ENCODE measurements at regions not wholly inside any gene's neighbourhood (a gene's known extent, or its start where the extent isn't known, plus 50 kb on each side); places are given as distances from the start of the nearest gene placed in this dataset.
"Not testable (repeated sequence)": the region's sequence is repeated elsewhere in the genome, so short reads cannot be mapped to it uniquely, and the experiment has no call there.

- DNase-seq (ENCODE audit: low read depth) = no peak
These were observed 1198.7 kb downstream of the BRD1 start for GRCh38 chr22:48628891-48629543.

DNA sequence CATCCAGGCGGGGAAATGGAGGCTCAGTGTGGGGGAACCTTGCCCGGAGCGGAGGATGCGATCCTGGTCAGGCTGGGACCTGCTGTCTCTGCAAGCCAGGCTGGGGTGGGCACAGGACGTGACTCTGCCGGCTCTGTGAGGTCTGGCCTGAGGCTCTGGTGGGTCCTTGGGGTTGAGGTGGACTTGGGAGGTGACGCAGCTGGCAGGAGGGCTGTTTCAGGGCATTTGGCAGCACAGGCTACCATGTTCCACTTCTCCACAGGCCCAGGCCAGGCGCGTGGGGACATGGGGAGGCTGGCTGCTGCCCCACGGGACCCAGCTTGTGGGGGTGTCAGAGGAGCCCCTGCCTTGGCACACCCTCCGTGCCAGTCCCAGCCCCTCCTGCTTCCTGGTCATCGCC lies 1199.7 kb downstream of the BRD1 start:
- DNase-seq (ENCODE audit: low read depth) = no peak

GRCh38 chr22:48627203-48627602 lies 1200.5 kb downstream of the BRD1 start:
- no peak for DNase-seq (ENCODE audit: low read depth)

DNA sequence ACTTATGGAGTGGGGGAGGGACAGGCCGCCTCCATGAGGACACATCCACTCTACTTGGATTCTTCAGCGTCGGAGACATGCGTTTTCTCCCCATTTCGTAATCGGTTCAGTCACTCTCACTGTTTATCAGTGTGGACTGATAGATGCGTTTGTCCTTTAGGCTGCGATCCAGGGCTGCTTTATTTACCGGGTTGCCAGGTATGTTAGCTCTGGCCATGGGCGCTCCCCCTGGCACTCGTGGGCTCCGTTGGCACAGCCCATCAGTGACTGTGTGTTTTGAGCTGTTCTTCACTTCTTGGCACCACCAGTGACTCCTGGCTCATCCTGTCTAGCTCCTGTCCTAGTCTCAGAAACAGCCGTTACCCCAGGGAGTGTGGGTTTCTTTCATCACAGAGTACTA lies 1203.3 kb downstream of the BRD1 start:
- DNase-seq (ENCODE audit: low read depth) = no peak

- DNase-seq (ENCODE audit: low read depth) = no peak
These were observed 1204.7 kb downstream of the BRD1 start for GRCh38 chr22:48622891-48623545.

- DNase-seq (ENCODE audit: low read depth) = no peak
These were observed 1206.6 kb downstream of the BRD1 start for GRCh38 chr22:48621085-48621484.

- DNase-seq (ENCODE audit: low read depth) = not testable (repeated sequence)
These were observed 1207.2 kb downstream of the BRD1 start for GRCh38 chr22:48620460-48620859.

GRCh38 chr22:48619721-48620120 lies 1208.0 kb downstream of the BRD1 start:
- DNase-seq (ENCODE audit: low read depth) = no peak

DNA sequence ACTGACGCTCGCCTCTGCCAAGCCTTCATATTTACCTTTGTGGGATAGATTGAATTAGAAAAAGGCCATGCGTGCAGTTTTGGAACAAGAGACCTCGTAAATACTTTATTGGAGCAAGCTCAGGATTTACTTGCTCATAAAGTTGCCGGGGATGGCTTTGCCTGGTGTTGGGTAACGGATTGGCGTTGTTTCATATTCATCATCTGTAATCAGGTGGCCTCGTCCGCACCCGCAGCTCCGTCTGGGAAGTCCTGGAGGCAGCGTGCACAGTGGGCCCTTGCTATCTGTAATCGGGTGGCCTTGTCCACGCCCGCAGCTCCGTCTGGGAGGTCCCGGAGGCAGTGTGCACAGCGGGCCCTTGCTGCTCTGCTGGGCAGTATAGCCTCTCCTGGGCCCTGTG lies 1209.3 kb downstream of the BRD1 start:
- DNase-seq (ENCODE audit: low read depth) = no peak

DNA sequence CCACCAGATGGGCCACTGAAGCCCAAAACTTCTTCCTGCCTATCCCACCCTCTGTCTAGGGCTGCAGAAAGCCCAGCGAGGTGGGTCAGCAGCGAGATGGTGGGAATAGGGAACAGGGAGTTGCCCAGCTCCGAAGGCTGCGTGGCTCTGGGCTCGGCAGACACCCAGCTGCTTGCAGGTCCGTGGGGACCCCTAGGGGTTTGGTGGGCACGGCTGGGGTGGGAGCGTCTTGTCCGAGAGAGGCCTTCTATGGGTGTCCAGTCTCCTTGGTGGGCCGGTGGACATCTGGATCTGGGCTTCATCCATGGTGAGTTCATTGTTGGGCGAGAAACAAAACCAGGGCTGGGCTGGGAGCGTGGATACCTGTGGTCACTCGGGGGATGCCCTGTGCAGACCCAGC lies 1211.0 kb downstream of the BRD1 start:
- DNase-seq (ENCODE audit: low read depth) = no peak

GRCh38 chr22:48615171-48616008 lies 1212.3 kb downstream of the BRD1 start:
- DNase-seq (ENCODE audit: low read depth) = no peak

- no peak for DNase-seq (ENCODE audit: low read depth)
These were observed 1214.0 kb downstream of the BRD1 start for GRCh38 chr22:48613566-48614200.

DNA sequence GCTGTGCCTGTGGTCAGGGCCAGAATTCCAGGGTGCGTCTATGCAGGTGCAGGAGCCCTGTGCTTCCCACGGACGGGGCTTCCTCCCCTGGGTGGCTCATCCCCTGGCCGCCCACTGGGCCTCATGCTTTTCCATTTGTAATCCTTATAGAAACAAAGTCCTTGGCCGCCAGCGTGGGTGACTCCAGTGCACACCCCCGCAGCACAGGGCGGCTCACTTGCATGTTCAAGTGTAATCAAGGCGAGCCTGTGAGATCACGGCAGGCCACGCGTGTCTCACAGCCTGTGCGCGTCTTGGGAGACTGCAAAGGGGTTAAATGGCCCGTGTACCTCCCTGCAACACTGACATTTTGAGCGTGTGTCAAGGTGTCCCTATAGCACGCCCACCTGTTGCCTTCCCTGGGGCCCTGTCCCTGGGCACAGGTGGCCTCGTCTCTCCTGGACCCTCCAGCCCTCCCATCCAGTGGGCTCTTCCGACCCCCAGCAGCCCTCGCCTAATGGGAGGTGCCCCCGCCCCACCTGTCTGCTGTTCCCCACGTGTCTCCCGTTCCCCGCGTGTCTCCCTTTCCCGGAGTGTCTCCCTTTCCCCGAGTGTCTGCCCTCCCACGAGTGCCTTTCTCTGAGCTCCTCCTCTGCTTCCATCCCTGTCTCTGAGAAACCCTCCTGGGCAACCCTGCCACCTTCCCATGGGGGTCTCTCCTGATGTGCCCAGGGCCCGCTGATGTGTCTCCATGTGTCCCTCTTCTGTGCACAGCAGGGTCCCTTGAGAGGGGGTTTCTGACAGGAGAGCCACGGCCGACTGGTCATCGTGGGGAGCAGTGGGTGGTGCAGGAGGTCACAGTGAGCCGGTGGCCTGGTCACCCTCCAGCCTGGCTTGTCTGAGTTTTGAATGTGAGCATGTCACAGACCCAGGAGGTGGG lies 1215.3 kb downstream of the BRD1 start:
- no peak for DNase-seq (ENCODE audit: low read depth)

DNA sequence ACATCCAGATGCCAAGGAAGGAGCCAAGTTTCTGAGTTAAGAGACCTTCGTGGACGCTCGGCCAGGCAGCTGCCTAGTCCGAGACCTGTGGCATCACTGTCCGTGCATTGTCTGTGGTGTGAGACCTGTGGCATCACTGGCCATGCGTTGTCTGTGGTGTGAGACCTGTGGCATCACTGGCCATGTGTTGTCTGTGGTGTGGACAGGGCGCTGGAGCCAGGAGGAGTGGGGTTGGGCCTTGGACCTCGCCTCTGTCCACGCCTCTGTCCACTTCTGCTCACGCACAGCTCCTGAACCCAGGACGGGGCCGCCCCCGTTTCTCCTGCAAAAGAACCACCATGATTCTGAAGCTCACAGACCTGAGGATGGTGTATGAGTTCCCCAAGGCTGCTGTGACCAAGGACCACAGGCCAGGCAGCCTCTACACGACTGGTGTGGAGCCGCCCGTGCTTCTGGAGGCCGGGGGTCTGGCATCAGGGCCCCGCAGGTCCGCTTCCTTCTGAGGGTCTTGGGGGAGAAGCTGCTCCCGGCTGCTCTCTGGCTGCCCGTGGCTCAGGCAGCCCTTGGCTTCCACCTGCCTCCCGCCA lies 1218.3 kb downstream of the BRD1 start:
- DNase-seq (ENCODE audit: low read depth) = no peak

GRCh38 chr22:48607901-48608662 lies 1219.6 kb downstream of the BRD1 start:
- peak; percentile 7 for DNase-seq (ENCODE audit: low read depth)

DNA sequence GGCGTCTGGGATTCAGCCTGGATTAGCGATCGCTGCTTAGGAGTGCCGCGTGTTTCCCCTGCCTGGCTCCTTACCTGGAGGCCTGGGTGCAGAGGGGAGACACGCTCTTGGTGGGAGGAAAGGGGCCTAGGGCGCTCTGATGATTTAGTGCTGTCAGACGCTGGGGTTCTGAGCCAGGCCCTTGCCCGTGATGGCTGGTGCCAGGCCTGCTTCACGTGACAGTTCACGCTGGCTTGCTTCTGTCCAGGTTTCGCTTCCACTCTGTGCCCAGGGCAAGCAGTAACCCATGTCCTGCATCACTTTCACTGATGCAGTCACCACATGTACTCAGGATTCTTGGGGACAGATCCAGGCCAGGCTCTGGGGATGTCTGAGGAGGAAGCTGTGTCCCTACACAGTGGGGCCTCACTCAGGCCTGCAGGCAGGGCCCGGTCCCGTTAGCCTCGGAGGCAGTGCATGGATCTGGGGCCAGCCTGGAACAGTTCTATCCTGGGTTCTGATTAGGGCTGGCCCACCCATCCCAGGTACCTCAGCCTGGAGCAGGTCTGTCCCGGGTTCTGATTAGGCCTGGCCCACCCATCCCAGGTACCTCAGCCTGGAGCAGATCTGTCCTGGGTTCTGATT lies 1220.9 kb downstream of the BRD1 start:
- no peak for DNase-seq (ENCODE audit: low read depth)

GRCh38 chr22:48605856-48606481 lies 1221.7 kb downstream of the BRD1 start:
- no peak for DNase-seq (ENCODE audit: low read depth)

DNA sequence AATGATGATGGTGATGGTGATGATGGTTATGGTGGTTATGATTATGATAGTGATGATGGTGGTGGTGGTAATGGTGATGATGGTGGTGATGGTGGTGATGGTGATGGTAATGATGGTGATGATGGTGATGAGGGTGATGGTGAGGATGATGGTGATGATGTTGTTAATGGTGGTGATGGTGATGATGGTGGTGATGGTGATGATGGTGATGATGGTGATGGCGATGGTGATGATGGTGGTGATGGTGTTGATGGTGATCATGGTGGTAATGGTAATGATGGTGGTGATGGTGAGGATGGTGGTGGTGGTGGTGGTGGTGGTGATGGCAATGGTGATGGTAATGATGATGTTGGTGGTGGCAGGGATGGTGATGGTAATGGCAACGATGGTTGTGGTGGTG lies 1222.5 kb downstream of the BRD1 start:
- DNase-seq (ENCODE audit: low read depth) = no peak

GRCh38 chr22:48603621-48604320 lies 1223.9 kb downstream of the BRD1 start:
- no peak for DNase-seq (ENCODE audit: low read depth)
